HepG2 (cell line): ENCODE measurements at regions not wholly inside any gene's neighbourhood (a gene's known extent, or its start where the extent isn't known, plus 50 kb on each side); places are given as distances from the start of the nearest gene placed in this dataset.

ENCODE experiments used
- ATF7 ChIP-seq, 2 experiments: fragments of 450-650 bp in 1 of 2; sonication (generic) in 1 of 2; formaldehyde crosslinking in 1 of 2; IDR thresholded peaks; 2 replicates each; pipeline versions ENCODE4 v1.4.0 to v1.6.1; 2016 to 2020; ENCODE audit warnings: antibody characterized with exemption in 1 of 2, mild to moderate bottlenecking in 1 of 2, missing genetic modification reagents in 1 of 2
- POLR2A ChIP-seq, 2 experiments: IDR thresholded peaks; 2 replicates each; pipeline ENCODE4 v1.6.1; 2011; ENCODE audit warnings: low read depth in 2 of 2, low read length in 2 of 2, mild to moderate bottlenecking in 1 of 2, moderate library complexity in 1 of 2; ENCODE audit not compliant: insufficient read depth in 1 of 2

DNA sequence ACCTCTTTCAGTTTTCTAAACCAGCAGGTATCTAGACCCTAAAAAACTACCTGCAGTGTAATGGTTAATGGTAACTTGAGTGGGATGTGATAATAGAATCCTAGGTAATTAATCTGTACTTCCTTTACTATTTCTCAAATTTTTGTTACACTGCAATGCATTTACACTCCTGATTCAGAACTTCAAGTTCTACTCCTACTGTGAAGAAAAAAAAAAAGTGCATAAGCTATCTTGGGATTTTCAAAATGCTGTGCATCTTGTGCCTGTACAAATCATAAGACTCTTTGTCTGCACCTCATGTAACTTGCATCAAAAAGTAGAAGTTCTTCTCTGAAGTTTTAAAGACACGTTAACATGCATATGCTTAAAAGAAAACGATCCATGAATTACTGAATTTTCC lies 554.1 kb downstream of the CETN3 start:
- TF ChIP-seq POLR2A (IDR thresholded peaks at IDR 0.05; ENCODE audit: insufficient read depth in 1 of 2, low read depth in 2 of 2, low read length in 2 of 2) (no peak), ATF7 (IDR thresholded peaks at IDR 0.05) (no peak), ATF7 (CRISPR knock-in tag; IDR thresholded peaks at IDR 0.05) (no peak)
